H1 (cell line): ENCODE measurements at regions not wholly inside any gene's neighbourhood (a gene's known extent, or its start where the extent isn't known, plus 50 kb on each side); places are given as distances from the start of the nearest gene placed in this dataset.

ENCODE experiments used
- CHD2 ChIP-seq: IDR thresholded peaks from 2 replicates; pipeline ENCODE4 v1.6.1; 2012; ENCODE audit warnings: low read length, improper control_type of control experiment
- CTCF ChIP-seq, 3 experiments: IDR thresholded peaks; 1 replicate in 2 of 3; 2 replicates in 1 of 3; pipeline versions ENCODE4 v1.5.1 to v1.6.1; 2011; ENCODE audit warnings: low read length in 3 of 3, mild to moderate bottlenecking in 3 of 3, inconsistent platforms in 2 of 3, low read depth in 1 of 3, moderate library complexity in 1 of 3; ENCODE audit not compliant: insufficient read depth in 1 of 3; ENCODE audit errors: control extremely low read depth in 1 of 3
- GTF2F1 ChIP-seq: IDR thresholded peaks from 2 replicates; pipeline ENCODE4 v1.6.1; 2012; ENCODE audit warnings: low read depth, low read length, improper control_type of control experiment, borderline replicate concordance
- MAX ChIP-seq: IDR thresholded peaks from 2 replicates; pipeline ENCODE4 v1.6.1; 2012; ENCODE audit warnings: inconsistent platforms
- POLR2A ChIP-seq, 2 experiments: IDR thresholded peaks; 1 replicate in 1 of 2; 2 replicates in 1 of 2; pipeline ENCODE4 v1.6.1; 2011; ENCODE audit warnings: low read depth in 2 of 2, low read length in 2 of 2, mild to moderate bottlenecking in 2 of 2; ENCODE audit errors: control extremely low read depth in 1 of 2
- RAD21 ChIP-seq, 2 experiments: IDR thresholded peaks in 1 of 2; conservative IDR thresholded peaks in 1 of 2; 2 replicates each; pipeline ENCODE4 v1.6.1; 2011; ENCODE audit warnings: low read depth in 2 of 2, low read length in 2 of 2, improper control_type of control experiment in 1 of 2, inconsistent platforms in 1 of 2, mild to moderate bottlenecking in 1 of 2, moderate library complexity in 1 of 2
- SIX5 ChIP-seq: IDR thresholded peaks from 2 replicates; pipeline ENCODE4 v1.6.1; 2011; ENCODE audit warnings: mild to moderate bottlenecking, low read depth, low read length
- SP4 ChIP-seq: IDR thresholded peaks from 2 replicates; pipeline ENCODE4 v1.6.1; 2012; ENCODE audit warnings: low read length, inconsistent platforms
- SUZ12 ChIP-seq: fragments of 200-600 bp; sonication (generic); IDR thresholded peaks from 2 replicates; pipeline ENCODE4 v1.6.1; 2012; ENCODE audit warnings: mild to moderate bottlenecking, inconsistent platforms, low read length, moderate library complexity, mixed read lengths
- USF2 ChIP-seq: IDR thresholded peaks from 2 replicates; pipeline ENCODE4 v1.6.1; 2011; ENCODE audit warnings: low read length, improper control_type of control experiment

GRCh38 chr4:157514711-157515110 lies 294.2 kb downstream of the GRIA2 start (continued):
- TF ChIP-seq USF2, result 0 out of 2 replicates have a peak, but pooled peaks have one; percentile 10
- TF ChIP-seq MAX, result no peak
- peak; percentile 79 to 80 (median 79) for TF ChIP-seq CTCF (IDR thresholded peaks at IDR 0.05; ENCODE audit: control extremely low read depth in 1 of 3, insufficient read depth in 1 of 3, low read depth in 1 of 3, low read length in 3 of 3)
- no peak for TF ChIP-seq GTF2F1
- no peak for TF ChIP-seq POLR2A (IDR thresholded peaks at IDR 0.05; ENCODE audit: control extremely low read depth in 1 of 2, low read depth in 2 of 2, low read length in 2 of 2)
- peak; percentile 86 to 88 for TF ChIP-seq RAD21 (IDR thresholded peaks at IDR 0.05 in 1 of 2, conservative IDR thresholded peaks at IDR 0.05 in 1 of 2; ENCODE audit: low read depth in 2 of 2, low read length in 2 of 2)
- TF ChIP-seq SIX5, result no peak
- no peak for TF ChIP-seq SUZ12
- TF ChIP-seq CHD2, result no peak
- no peak for TF ChIP-seq SP4
